ENCODE measurements at regions not wholly inside any gene's neighbourhood (a gene's known extent, or its start where the extent isn't known, plus 50 kb on each side); places are given as distances from the start of the nearest gene placed in this dataset.
A peak's percentile ranks its signal among the peaks of the same experiment; 100 is the strongest.

DNA sequence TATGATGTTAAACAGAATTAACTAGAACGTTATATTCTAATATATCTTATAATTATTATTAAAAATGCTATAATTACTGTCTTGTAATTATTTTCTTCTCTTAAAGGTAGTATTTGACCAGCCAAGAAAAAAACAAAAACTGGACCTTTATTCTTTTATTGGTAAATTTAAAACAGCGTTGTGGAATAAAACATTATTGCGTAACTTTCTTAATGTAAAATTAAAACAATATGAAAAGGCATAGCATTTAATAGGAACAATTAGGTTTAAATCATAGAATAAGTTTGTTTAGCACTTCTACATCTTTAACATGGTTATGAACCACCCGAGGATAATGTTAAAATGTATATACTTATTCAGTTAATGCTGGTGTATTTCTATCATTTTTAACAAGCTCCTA, 574.5 kb upstream of the CDH18 start:
- Mint-ChIP-seq H3K27me3 (ENCODE audit: insufficient read depth, low read depth) (no peaks in the 10 kb centered on the region), H3K4me1 (peaks cover 8% of the 10 kb centered on the region), H3K9me3 (peaks cover 11% of the 10 kb centered on the region), H3K36me3 (peaks cover 12% of the 10 kb centered on the region), H3K4me3 (no peak overlapping the region), H3K27ac (no peak overlapping the region)
- Histone ChIP-seq H3K36me3 (no peaks in the 10 kb centered on the region), H3K9me3 (ENCODE audit: low read depth) (no peaks in the 10 kb centered on the region), H3K27me3 (no peaks in the 10 kb centered on the region), H3K27ac (no peak overlapping the region), H4K20me1 (ENCODE audit: low read depth) (no peaks in the 10 kb centered on the region), H3K4me1 (no peaks in the 10 kb centered on the region), H3F3A (ENCODE audit: low read depth) (no peaks in the 10 kb centered on the region), H2AFZ (replicated peaks) (no peak overlapping the region), H3K79me2 (ENCODE audit: low read depth) (no peaks in the 10 kb centered on the region), H3K4me3 (no peak overlapping the region), H3K9ac (no peak overlapping the region), H3K4me2 (no peak overlapping the region)
- no peak for TF ChIP-seq EZH2 (IDR thresholded peaks at IDR 0.05)
- no peak for TF ChIP-seq EZH2phosphoT487 (IDR thresholded peaks at IDR 0.05)
- TF ChIP-seq, protein P1, sequence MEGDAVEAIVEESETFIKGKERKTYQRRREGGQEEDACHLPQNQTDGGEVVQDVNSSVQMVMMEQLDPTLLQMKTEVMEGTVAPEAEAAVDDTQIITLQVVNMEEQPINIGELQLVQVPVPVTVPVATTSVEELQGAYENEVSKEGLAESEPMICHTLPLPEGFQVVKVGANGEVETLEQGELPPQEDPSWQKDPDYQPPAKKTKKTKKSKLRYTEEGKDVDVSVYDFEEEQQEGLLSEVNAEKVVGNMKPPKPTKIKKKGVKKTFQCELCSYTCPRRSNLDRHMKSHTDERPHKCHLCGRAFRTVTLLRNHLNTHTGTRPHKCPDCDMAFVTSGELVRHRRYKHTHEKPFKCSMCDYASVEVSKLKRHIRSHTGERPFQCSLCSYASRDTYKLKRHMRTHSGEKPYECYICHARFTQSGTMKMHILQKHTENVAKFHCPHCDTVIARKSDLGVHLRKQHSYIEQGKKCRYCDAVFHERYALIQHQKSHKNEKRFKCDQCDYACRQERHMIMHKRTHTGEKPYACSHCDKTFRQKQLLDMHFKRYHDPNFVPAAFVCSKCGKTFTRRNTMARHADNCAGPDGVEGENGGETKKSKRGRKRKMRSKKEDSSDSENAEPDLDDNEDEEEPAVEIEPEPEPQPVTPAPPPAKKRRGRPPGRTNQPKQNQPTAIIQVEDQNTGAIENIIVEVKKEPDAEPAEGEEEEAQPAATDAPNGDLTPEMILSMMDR (IDR thresholded peaks at IDR 0.05) = no peak
- no peak for DNase-seq (ENCODE audit: low spot score)

DNA sequence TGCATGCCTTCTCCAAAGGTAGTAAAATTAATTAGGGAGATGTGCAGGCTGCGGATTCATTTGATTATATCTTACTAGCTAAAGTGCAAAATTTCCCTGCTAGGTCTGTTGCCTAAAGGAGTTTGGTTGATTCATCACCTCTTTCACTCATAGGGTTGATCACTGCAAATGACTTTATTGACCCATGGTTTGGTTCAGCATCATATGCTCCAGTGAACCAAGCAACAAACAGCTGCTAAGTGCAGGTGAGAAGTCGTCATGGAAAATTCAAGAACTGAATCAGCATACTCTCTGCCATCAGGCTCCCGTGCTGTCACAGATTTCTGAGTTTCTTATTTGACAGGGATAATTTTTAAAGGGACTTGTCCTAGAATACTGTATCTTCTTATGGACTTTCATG, 571.8 kb upstream of the CDH18 start:
- H3K4me2 ChIP-seq = no peak overlapping the region
- H3K27me3 Mint-ChIP-seq (ENCODE audit: insufficient read depth, low read depth) = no peaks in the 10 kb centered on the region
- H3K27ac Mint-ChIP-seq = no peak overlapping the region
- no peaks in the 10 kb centered on the region for H3K9me3 ChIP-seq (ENCODE audit: low read depth)
- peaks cover 19% of the 10 kb centered on the region for H3K4me1 Mint-ChIP-seq
- H3K4me3 Mint-ChIP-seq = no peak overlapping the region
- H3K4me1 ChIP-seq = no peaks in the 10 kb centered on the region
- no peaks in the 10 kb centered on the region for H3K36me3 ChIP-seq
- H3K9me3 Mint-ChIP-seq = no peaks in the 10 kb centered on the region
- H4K20me1 ChIP-seq (ENCODE audit: low read depth) = no peaks in the 10 kb centered on the region
- DNase-seq (ENCODE audit: low spot score) = no peak
- H3K4me3 ChIP-seq = no peak overlapping the region
- no peaks in the 10 kb centered on the region for H3K27me3 ChIP-seq
- H2AFZ ChIP-seq (replicated peaks) = no peak overlapping the region
- H3K79me2 ChIP-seq (ENCODE audit: low read depth) = no peaks in the 10 kb centered on the region
- no peaks in the 10 kb centered on the region for H3F3A ChIP-seq (ENCODE audit: low read depth)
- no peak overlapping the region for H3K9ac ChIP-seq
- H3K36me3 Mint-ChIP-seq = no peaks in the 10 kb centered on the region
- H3K27ac ChIP-seq = no peak overlapping the region
- TF ChIP-seq EZH2 (IDR thresholded peaks at IDR 0.05) (no peak), EZH2phosphoT487 (IDR thresholded peaks at IDR 0.05) (no peak)
- TF ChIP-seq, protein P1 (IDR thresholded peaks at IDR 0.05) = no peak

- no peak for TF ChIP-seq EZH2phosphoT487 (IDR thresholded peaks at IDR 0.05)
- TF ChIP-seq EZH2 (IDR thresholded peaks at IDR 0.05) = no peak
- TF ChIP-seq, protein P1 (IDR thresholded peaks at IDR 0.05) = no peak
- no peaks in the 10 kb centered on the region for H3K27me3 ChIP-seq
- Mint-ChIP-seq H3K27ac (peak overlapping the region; percentile 31), H3K9me3 (peaks cover 8% of the 10 kb centered on the region), H3K27me3 (ENCODE audit: insufficient read depth, low read depth) (no peaks in the 10 kb centered on the region), H3K36me3 (peaks cover 6% of the 10 kb centered on the region), H3K4me1 (peaks cover 19% of the 10 kb centered on the region), H3K4me3 (no peak overlapping the region)
- no peak overlapping the region for H3K27ac ChIP-seq
- H2AFZ ChIP-seq (replicated peaks) = no peak overlapping the region
- H3K4me1 ChIP-seq = no peaks in the 10 kb centered on the region
- H3K79me2 ChIP-seq (ENCODE audit: low read depth) = no peaks in the 10 kb centered on the region
- no peaks in the 10 kb centered on the region for H3F3A ChIP-seq (ENCODE audit: low read depth)
- no peak overlapping the region for H3K4me3 ChIP-seq
- no peak for DNase-seq (ENCODE audit: low spot score)
- no peak overlapping the region for H3K4me2 ChIP-seq
- no peak overlapping the region for H3K9ac ChIP-seq
- H3K9me3 ChIP-seq (ENCODE audit: low read depth) = no peaks in the 10 kb centered on the region
- no peaks in the 10 kb centered on the region for H4K20me1 ChIP-seq (ENCODE audit: low read depth)
- no peaks in the 10 kb centered on the region for H3K36me3 ChIP-seq
Observed at GRCh38 chr5:20556115-20556763, 568.2 kb upstream of the CDH18 start.

All from neural progenitor cell (in vitro differentiated cells).